ENCODE measurements at regions not wholly inside any gene's neighbourhood (a gene's known extent, or its start where the extent isn't known, plus 50 kb on each side); places are given as distances from the start of the nearest gene placed in this dataset.

- H3K27ac ChIP-seq (ENCODE audit: low read depth in 1 of 2, low read length in 1 of 2): no peak overlapping the region
Observed at GRCh38 chr14:29233188-29233587, 466.6 kb downstream of the FOXG1 start.

GRCh38 chr14:29235991-29236390, 469.4 kb downstream of the FOXG1 start:
- no peaks in the 10 kb centered on the region for H3K4me1 ChIP-seq (ENCODE audit: control insufficient read depth in 2 of 2, insufficient read depth in 2 of 2, low read length in 2 of 2)
- no peak overlapping the region for H3K27ac ChIP-seq (ENCODE audit: low read depth in 1 of 2, low read length in 1 of 2)
- no peaks in the 10 kb centered on the region for H3K27me3 ChIP-seq (ENCODE audit: control insufficient read depth in 2 of 2, insufficient read depth in 1 of 2, low read length in 1 of 2)
- WGBS: 88% methylated on average over 1 of the region's 1 CpG
- no peak overlapping the region for H3K4me3 ChIP-seq (ENCODE audit: low read length in 2 of 2)
- no peaks in the 10 kb centered on the region for H3K36me3 ChIP-seq (ENCODE audit: control insufficient read depth in 2 of 2, insufficient read depth in 2 of 2, low read length in 1 of 2)
- DNase-seq (ENCODE audit: low read depth in 6 of 9, low spot score in 9 of 9): no peak
- H3K9me3 ChIP-seq (ENCODE audit: control insufficient read depth in 2 of 2, insufficient read depth in 1 of 2, low read length in 1 of 2): no peaks in the 10 kb centered on the region

More at GRCh38 chr14:29233188-29233587, 466.6 kb downstream of the FOXG1 start:
- no peaks in the 10 kb centered on the region for H3K36me3 ChIP-seq (ENCODE audit: control insufficient read depth in 2 of 2, insufficient read depth in 2 of 2, low read length in 1 of 2)
- no peaks in the 10 kb centered on the region for H3K4me1 ChIP-seq (ENCODE audit: control insufficient read depth in 2 of 2, insufficient read depth in 2 of 2, low read length in 2 of 2)
- no peaks in the 10 kb centered on the region for H3K27me3 ChIP-seq (ENCODE audit: control insufficient read depth in 2 of 2, insufficient read depth in 1 of 2, low read length in 1 of 2)
- no peak overlapping the region for H3K4me3 ChIP-seq (ENCODE audit: low read length in 2 of 2)
- no peaks in the 10 kb centered on the region for H3K9me3 ChIP-seq (ENCODE audit: control insufficient read depth in 2 of 2, insufficient read depth in 1 of 2, low read length in 1 of 2)
- no peak for DNase-seq (ENCODE audit: low read depth in 6 of 9, low spot score in 9 of 9)
- whole genome bisulfite sequencing: 56% methylated on average over 4 of the region's 4 CpGs

- Histone ChIP-seq H3K9me3 (ENCODE audit: control insufficient read depth in 2 of 2, insufficient read depth in 1 of 2, low read length in 1 of 2) (no peaks in the 10 kb centered on the region), H3K27ac (ENCODE audit: low read depth in 1 of 2, low read length in 1 of 2) (no peak overlapping the region), H3K36me3 (ENCODE audit: control insufficient read depth in 2 of 2, insufficient read depth in 2 of 2, low read length in 1 of 2) (no peaks in the 10 kb centered on the region), H3K27me3 (ENCODE audit: control insufficient read depth in 2 of 2, insufficient read depth in 1 of 2, low read length in 1 of 2) (no peaks in the 10 kb centered on the region), H3K4me3 (ENCODE audit: low read length in 2 of 2) (no peak overlapping the region), H3K4me1 (ENCODE audit: control insufficient read depth in 2 of 2, insufficient read depth in 2 of 2, low read length in 2 of 2) (no peaks in the 10 kb centered on the region)
- no peak for DNase-seq (ENCODE audit: low read depth in 6 of 9, low spot score in 9 of 9)
Observed at GRCh38 chr14:29236401-29236800, 469.8 kb downstream of the FOXG1 start.

DNA sequence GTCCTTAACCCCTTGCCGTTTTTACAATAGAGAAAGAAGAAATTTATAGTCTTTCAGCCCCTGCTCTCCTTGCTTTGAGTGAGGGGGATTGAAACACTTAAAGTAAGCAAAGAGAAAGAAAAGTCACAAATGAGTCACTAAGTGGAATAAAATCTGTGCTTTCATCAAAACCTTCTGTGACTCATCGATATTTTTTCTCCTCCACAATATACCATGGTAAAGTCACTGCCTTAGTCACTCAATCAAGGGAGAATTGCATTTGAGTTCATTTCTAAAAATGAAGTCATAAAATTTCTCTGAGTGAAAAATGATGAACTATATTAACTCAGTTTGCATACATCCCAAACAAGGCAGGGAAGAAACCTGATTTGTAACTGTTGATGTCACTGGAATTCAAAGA, 470.3 kb downstream of the FOXG1 start:
- no peaks in the 10 kb centered on the region for H3K36me3 ChIP-seq (ENCODE audit: control insufficient read depth in 2 of 2, insufficient read depth in 2 of 2, low read length in 1 of 2)
- H3K9me3 ChIP-seq (ENCODE audit: control insufficient read depth in 2 of 2, insufficient read depth in 1 of 2, low read length in 1 of 2): no peaks in the 10 kb centered on the region
- H3K27me3 ChIP-seq (ENCODE audit: control insufficient read depth in 2 of 2, insufficient read depth in 1 of 2, low read length in 1 of 2): no peaks in the 10 kb centered on the region
- no peaks in the 10 kb centered on the region for H3K4me1 ChIP-seq (ENCODE audit: control insufficient read depth in 2 of 2, insufficient read depth in 2 of 2, low read length in 2 of 2)
- H3K27ac ChIP-seq (ENCODE audit: low read depth in 1 of 2, low read length in 1 of 2): no peak overlapping the region
- no peak overlapping the region for H3K4me3 ChIP-seq (ENCODE audit: low read length in 2 of 2)
- no peak for DNase-seq (ENCODE audit: low read depth in 6 of 9, low spot score in 9 of 9)
- 65% methylated on average over 2 of the region's 2 CpGs for WGBS

GRCh38 chr14:29240066-29240465, 473.5 kb downstream of the FOXG1 start:
- H3K27me3 ChIP-seq (ENCODE audit: control insufficient read depth in 2 of 2, insufficient read depth in 1 of 2, low read length in 1 of 2): no peaks in the 10 kb centered on the region
- no peaks in the 10 kb centered on the region for H3K4me1 ChIP-seq (ENCODE audit: control insufficient read depth in 2 of 2, insufficient read depth in 2 of 2, low read length in 2 of 2)
- H3K9me3 ChIP-seq (ENCODE audit: control insufficient read depth in 2 of 2, insufficient read depth in 1 of 2, low read length in 1 of 2): no peaks in the 10 kb centered on the region
- H3K4me3 ChIP-seq (ENCODE audit: low read length in 2 of 2): no peak overlapping the region
- WGBS: 97% methylated on average over 3 of the region's 3 CpGs
- H3K36me3 ChIP-seq (ENCODE audit: control insufficient read depth in 2 of 2, insufficient read depth in 2 of 2, low read length in 1 of 2): no peaks in the 10 kb centered on the region
- DNase-seq (ENCODE audit: low read depth in 6 of 9, low spot score in 9 of 9): no peak
- H3K27ac ChIP-seq (ENCODE audit: low read depth in 1 of 2, low read length in 1 of 2): no peak overlapping the region

- H3K4me3 ChIP-seq (ENCODE audit: low read length in 2 of 2): no peak overlapping the region
- H3K4me1 ChIP-seq (ENCODE audit: control insufficient read depth in 2 of 2, insufficient read depth in 2 of 2, low read length in 2 of 2): no peaks in the 10 kb centered on the region
- 90% methylated on average over 6 of the region's 6 CpGs for WGBS
- H3K27ac ChIP-seq (ENCODE audit: low read depth in 1 of 2, low read length in 1 of 2): no peak overlapping the region
- no peaks in the 10 kb centered on the region for H3K9me3 ChIP-seq (ENCODE audit: control insufficient read depth in 2 of 2, insufficient read depth in 1 of 2, low read length in 1 of 2)
- H3K36me3 ChIP-seq (ENCODE audit: control insufficient read depth in 2 of 2, insufficient read depth in 2 of 2, low read length in 1 of 2): no peaks in the 10 kb centered on the region
- H3K27me3 ChIP-seq (ENCODE audit: control insufficient read depth in 2 of 2, insufficient read depth in 1 of 2, low read length in 1 of 2): no peaks in the 10 kb centered on the region
- DNase-seq (ENCODE audit: low read depth in 6 of 9, low spot score in 9 of 9): no peak
Observed at GRCh38 chr14:29242755-29243754, 476.5 kb downstream of the FOXG1 start.

DNA sequence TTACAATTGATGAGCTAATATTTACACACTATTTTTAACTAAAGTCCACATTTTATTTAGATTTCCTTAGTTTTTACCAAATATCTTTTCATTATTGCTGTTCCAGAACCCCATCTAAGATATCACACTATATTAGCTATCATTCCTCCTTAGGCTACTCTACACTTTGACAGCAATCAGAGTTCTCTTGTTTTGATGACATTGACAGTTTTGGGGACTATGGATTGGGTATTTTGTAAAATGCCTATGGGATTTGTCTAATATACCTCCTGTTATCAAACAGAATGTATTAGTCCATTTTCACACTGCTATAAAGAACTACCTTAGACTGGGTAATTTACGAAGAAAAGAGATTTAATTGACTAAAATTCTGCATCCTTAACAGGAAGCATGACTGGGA, 489.1 kb downstream of the FOXG1 start:
- 91% methylated on average over 1 of the region's 1 CpG for WGBS
- H3K4me3 ChIP-seq (ENCODE audit: low read length in 2 of 2): no peak overlapping the region
- no peaks in the 10 kb centered on the region for H3K27me3 ChIP-seq (ENCODE audit: control insufficient read depth in 2 of 2, insufficient read depth in 1 of 2, low read length in 1 of 2)
- no peak overlapping the region for H3K27ac ChIP-seq (ENCODE audit: low read depth in 1 of 2, low read length in 1 of 2)
- no peak for DNase-seq (ENCODE audit: low read depth in 6 of 9, low spot score in 9 of 9)
- H3K4me1 ChIP-seq (ENCODE audit: control insufficient read depth in 2 of 2, insufficient read depth in 2 of 2, low read length in 2 of 2): no peaks in the 10 kb centered on the region
- peaks cover 0 to 3% of the 10 kb centered on the region in 2 donors for H3K9me3 ChIP-seq (ENCODE audit: control insufficient read depth in 2 of 2, insufficient read depth in 1 of 2, low read length in 1 of 2)
- H3K36me3 ChIP-seq (ENCODE audit: control insufficient read depth in 2 of 2, insufficient read depth in 2 of 2, low read length in 1 of 2): no peaks in the 10 kb centered on the region

GRCh38 chr14:29262979-29263378, 496.4 kb downstream of the FOXG1 start:
- Histone ChIP-seq H3K27me3 (ENCODE audit: control insufficient read depth in 2 of 2, insufficient read depth in 1 of 2, low read length in 1 of 2) (no peaks in the 10 kb centered on the region), H3K4me3 (ENCODE audit: low read length in 2 of 2) (no peak overlapping the region), H3K27ac (ENCODE audit: low read depth in 1 of 2, low read length in 1 of 2) (no peak overlapping the region), H3K9me3 (ENCODE audit: control insufficient read depth in 2 of 2, insufficient read depth in 1 of 2, low read length in 1 of 2) (no peaks in the 10 kb centered on the region), H3K4me1 (ENCODE audit: control insufficient read depth in 2 of 2, insufficient read depth in 2 of 2, low read length in 2 of 2) (no peaks in the 10 kb centered on the region), H3K36me3 (ENCODE audit: control insufficient read depth in 2 of 2, insufficient read depth in 2 of 2, low read length in 1 of 2) (no peaks in the 10 kb centered on the region)
- WGBS: 87% methylated on average over 1 of the region's 1 CpG
- no peak for DNase-seq (ENCODE audit: low read depth in 6 of 9, low spot score in 9 of 9)

DNA sequence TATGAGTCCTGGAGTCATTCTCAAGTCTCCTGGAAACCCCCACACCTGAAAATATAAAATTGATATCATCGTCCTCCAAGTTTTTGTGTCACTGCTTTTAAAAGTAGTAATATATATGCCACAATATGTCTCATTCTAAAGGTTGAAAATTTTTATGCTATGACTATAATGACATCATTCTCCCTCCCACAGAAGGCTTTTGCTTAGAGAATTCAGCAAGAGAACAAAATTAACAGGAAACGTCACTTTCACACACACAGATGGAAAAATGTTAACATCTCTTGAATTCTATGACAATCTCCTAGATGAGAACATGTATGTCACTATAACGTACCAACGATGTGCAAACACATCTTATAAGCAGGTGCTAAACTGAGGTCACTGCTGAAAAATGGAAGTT, 498.3 kb downstream of the FOXG1 start:
- no peak for DNase-seq (ENCODE audit: low read depth in 6 of 9, low spot score in 9 of 9)
- no peak overlapping the region for H3K27ac ChIP-seq (ENCODE audit: low read depth in 1 of 2, low read length in 1 of 2)
- 87% methylated on average over 4 of the region's 4 CpGs for WGBS
- H3K9me3 ChIP-seq (ENCODE audit: control insufficient read depth in 2 of 2, insufficient read depth in 1 of 2, low read length in 1 of 2): no peaks in the 10 kb centered on the region
- H3K36me3 ChIP-seq (ENCODE audit: control insufficient read depth in 2 of 2, insufficient read depth in 2 of 2, low read length in 1 of 2): no peaks in the 10 kb centered on the region
- H3K27me3 ChIP-seq (ENCODE audit: control insufficient read depth in 2 of 2, insufficient read depth in 1 of 2, low read length in 1 of 2): no peaks in the 10 kb centered on the region
- H3K4me3 ChIP-seq (ENCODE audit: low read length in 2 of 2): no peak overlapping the region
- H3K4me1 ChIP-seq (ENCODE audit: control insufficient read depth in 2 of 2, insufficient read depth in 2 of 2, low read length in 2 of 2): no peaks in the 10 kb centered on the region

Measured in thymus (tissue), 11 donors.